Uterus (tissue), 2 donors: ENCODE measurements at regions not wholly inside any gene's neighbourhood (a gene's known extent, or its start where the extent isn't known, plus 50 kb on each side); places are given as distances from the start of the nearest gene placed in this dataset.

Experiments used
- CTCF ChIP-seq, 4 experiments: fragments of 200-600 bp in 2 of 4; fragments of 450-650 bp in 2 of 4; sonication (generic) in 2 of 4; IDR thresholded peaks; one replicate each; pipeline ENCODE4 v1.5.1; 2016 to 2019; ENCODE audit warnings: antibody characterized with exemption in 4 of 4, mild to moderate bottlenecking in 2 of 4, moderate library complexity in 1 of 4
- POLR2A ChIP-seq, 2 donors: fragments of 450-650 bp; IDR thresholded peaks; one replicate each; pipeline ENCODE4 v1.6.1; 2016; ENCODE audit warnings: antibody characterized with exemption in 2 of 2, mild to moderate bottlenecking in 1 of 2, moderate library complexity in 1 of 2

GRCh38 chr12:13670285-13670866, 311.0 kb downstream of the GRIN2B start:
- TF ChIP-seq CTCF (IDR thresholded peaks at IDR 0.05) (no peak), POLR2A (IDR thresholded peaks at IDR 0.05) (no peak)
